ENCODE measurements at regions not wholly inside any gene's neighbourhood (a gene's known extent, or its start where the extent isn't known, plus 50 kb on each side); places are given as distances from the start of the nearest gene placed in this dataset.

GRCh38 chr5:158302029-158302428, 443.1 kb upstream of the CLINT1 start:
- no peak for DNase-seq (ENCODE audit: low read depth in 2 of 2)

GRCh38 chr5:158301186-158301585, 442.2 kb upstream of the CLINT1 start:
- DNase-seq (ENCODE audit: low read depth in 2 of 2), result no peak

GRCh38 chr5:158300256-158300655, 441.3 kb upstream of the CLINT1 start:
- no peak for DNase-seq (ENCODE audit: low read depth in 2 of 2)

GRCh38 chr5:158297002-158297527, 438.1 kb upstream of the CLINT1 start:
- DNase-seq (ENCODE audit: low read depth in 2 of 2), result no peak

- no peak for DNase-seq (ENCODE audit: low read depth in 2 of 2)
Observed at GRCh38 chr5:158294701-158295100, 435.8 kb upstream of the CLINT1 start.

- no peak for DNase-seq (ENCODE audit: low read depth in 2 of 2)
Observed at GRCh38 chr5:158292981-158293380, 434.0 kb upstream of the CLINT1 start.

- no peak for DNase-seq (ENCODE audit: low read depth in 2 of 2)
Observed at GRCh38 chr5:158289967-158290366, 431.0 kb upstream of the CLINT1 start.

- no peak for DNase-seq (ENCODE audit: low read depth in 2 of 2)
Observed at GRCh38 chr5:158288272-158288657, 429.3 kb upstream of the CLINT1 start.

- DNase-seq (ENCODE audit: low read depth in 2 of 2), result no peak
Observed at GRCh38 chr5:158287643-158288271, 428.8 kb upstream of the CLINT1 start.

- DNase-seq (ENCODE audit: low read depth in 2 of 2), result no peak
Observed at GRCh38 chr5:158286827-158287226, 427.9 kb upstream of the CLINT1 start.

GRCh38 chr5:158285698-158286097, 426.8 kb upstream of the CLINT1 start:
- DNase-seq (ENCODE audit: low read depth in 2 of 2), result no peak

- no peak for DNase-seq (ENCODE audit: low read depth in 2 of 2)
Observed at GRCh38 chr5:158284242-158284641, 425.3 kb upstream of the CLINT1 start.

GRCh38 chr5:158283397-158283796, 424.5 kb upstream of the CLINT1 start:
- DNase-seq (ENCODE audit: low read depth in 2 of 2), result no peak

- DNase-seq (ENCODE audit: low read depth in 2 of 2), result no peak
Observed at GRCh38 chr5:158278216-158278925, 419.4 kb upstream of the CLINT1 start.

- no peak for DNase-seq (ENCODE audit: low read depth in 2 of 2)
Observed at GRCh38 chr5:158277276-158277675, 418.3 kb upstream of the CLINT1 start.

- DNase-seq (ENCODE audit: low read depth in 2 of 2), result no peak
Observed at GRCh38 chr5:158276692-158277091, 417.7 kb upstream of the CLINT1 start.

- no peak for DNase-seq (ENCODE audit: low read depth in 2 of 2)
Observed at GRCh38 chr5:158275511-158275910, 416.6 kb upstream of the CLINT1 start.

- no peak for DNase-seq (ENCODE audit: low read depth in 2 of 2)
Observed at GRCh38 chr5:158273035-158273434, 414.1 kb upstream of the CLINT1 start.

- DNase-seq (ENCODE audit: low read depth in 2 of 2), result no peak
Observed at GRCh38 chr5:158272409-158272808, 413.5 kb upstream of the CLINT1 start.

GRCh38 chr5:158270996-158271554, 412.1 kb upstream of the CLINT1 start:
- DNase-seq (ENCODE audit: low read depth in 2 of 2), result no peak

GRCh38 chr5:158268286-158268685, 409.3 kb upstream of the CLINT1 start:
- no peak for DNase-seq (ENCODE audit: low read depth in 2 of 2)

GRCh38 chr5:158267228-158267627, 408.3 kb upstream of the CLINT1 start:
- no peak for DNase-seq (ENCODE audit: low read depth in 2 of 2)

Measured in stimulated activated CD8-positive, alpha-beta memory T cell treated with anti-CD3 and anti-CD28 coated beads, Interleukin-7, amount 100 ng/mL, for 1 hour (primary cell).